Stimulated activated memory B cell treated with anti-CD40 and anti-IgM and Interleukin-4, amounts not matched to agents 10 μg/mL and 1 μg/mL and 100 μg/mL, for 72 hours (primary cell): ENCODE measurements at regions not wholly inside any gene's neighbourhood (a gene's known extent, or its start where the extent isn't known, plus 50 kb on each side); places are given as distances from the start of the nearest gene placed in this dataset.

ENCODE experiments used
- ATAC-seq: fragments of 150-1000 bp; cut with Tn5 transposase; 2 replicates; pipeline ENCODE4 v1.10.0; 2021
- H3K27ac Mint-ChIP-seq: one replicate; pipeline ENCODE4 v1.8.0; 2022; ENCODE audit warnings: mild to moderate bottlenecking, mixed read lengths
- H3K27me3 Mint-ChIP-seq: one replicate; pipeline ENCODE4 v1.8.0; 2022; ENCODE audit warnings: mixed read lengths
- H3K36me3 Mint-ChIP-seq: one replicate; pipeline ENCODE4 v1.8.0; 2022; ENCODE audit warnings: mixed read lengths
- H3K4me1 Mint-ChIP-seq: one replicate; pipeline ENCODE4 v1.8.0; 2022; ENCODE audit warnings: mixed read lengths
- H3K4me3 Mint-ChIP-seq: one replicate; pipeline ENCODE4 v1.8.0; 2022; ENCODE audit warnings: mild to moderate bottlenecking, moderate library complexity, mixed read lengths
- H3K9me3 Mint-ChIP-seq: one replicate; pipeline ENCODE4 v1.8.0; 2022; ENCODE audit warnings: mixed read lengths

DNA sequence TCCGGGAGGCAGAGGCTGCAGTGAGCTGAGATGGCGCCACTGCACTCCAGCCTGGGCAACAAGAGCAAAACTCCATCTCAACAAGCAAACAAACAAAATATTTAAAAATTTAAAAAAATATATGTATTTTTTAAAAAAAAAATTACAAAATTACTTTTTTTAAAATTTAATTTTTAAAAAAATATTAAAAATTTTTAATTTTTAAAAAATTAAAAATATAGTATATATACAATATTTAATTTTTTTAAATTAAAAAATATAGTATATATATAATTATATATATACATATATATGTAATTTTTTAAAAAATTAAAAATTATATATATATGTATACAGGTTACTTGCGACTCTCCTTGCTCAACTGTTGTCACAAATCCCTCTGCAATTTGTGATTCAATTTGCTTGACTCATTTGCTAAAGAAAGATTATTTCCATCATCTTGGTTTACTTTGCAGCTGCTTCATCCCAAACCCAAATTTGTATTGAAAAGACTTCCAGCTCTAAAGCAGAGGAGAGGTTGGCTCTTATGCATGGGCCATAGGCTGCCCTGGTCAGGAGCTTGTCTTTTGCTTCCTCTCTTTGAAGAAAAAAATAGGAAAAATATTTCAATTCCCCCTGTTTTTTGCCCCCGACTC lies 247.4 kb upstream of the IRX3 start:
- ATAC-seq, result no peak
- no peaks in the 10 kb centered on the region for H3K4me1 Mint-ChIP-seq
- H3K36me3 Mint-ChIP-seq, result no peaks in the 10 kb centered on the region
- no peaks in the 10 kb centered on the region for H3K9me3 Mint-ChIP-seq
- no peak overlapping the region for H3K27ac Mint-ChIP-seq
- H3K4me3 Mint-ChIP-seq, result no peak overlapping the region
- no peaks in the 10 kb centered on the region for H3K27me3 Mint-ChIP-seq

DNA sequence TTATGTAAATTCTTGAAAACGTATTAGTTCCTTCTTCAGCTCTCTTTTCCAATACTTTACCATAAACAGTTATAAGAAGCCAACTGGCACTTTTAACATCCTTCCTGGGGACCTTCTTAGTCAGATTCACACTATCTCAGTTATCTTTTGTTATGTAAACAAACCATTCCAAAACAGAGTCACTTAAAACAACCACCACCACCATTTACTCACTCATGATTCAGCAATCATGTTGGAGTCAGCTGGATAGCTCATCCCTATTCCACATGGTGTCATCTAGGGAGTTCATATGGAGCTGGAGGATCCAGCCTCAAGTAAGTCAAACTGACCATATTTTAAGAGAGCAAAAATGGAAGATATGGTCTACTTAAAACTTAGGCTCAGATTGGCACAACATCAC lies 240.3 kb upstream of the IRX3 start:
- no peaks in the 10 kb centered on the region for H3K4me1 Mint-ChIP-seq
- H3K27me3 Mint-ChIP-seq, result no peaks in the 10 kb centered on the region
- H3K27ac Mint-ChIP-seq, result no peak overlapping the region
- no peaks in the 10 kb centered on the region for H3K36me3 Mint-ChIP-seq
- H3K4me3 Mint-ChIP-seq, result no peak overlapping the region
- ATAC-seq, result no peak
- peaks cover 3% of the 10 kb centered on the region for H3K9me3 Mint-ChIP-seq

DNA sequence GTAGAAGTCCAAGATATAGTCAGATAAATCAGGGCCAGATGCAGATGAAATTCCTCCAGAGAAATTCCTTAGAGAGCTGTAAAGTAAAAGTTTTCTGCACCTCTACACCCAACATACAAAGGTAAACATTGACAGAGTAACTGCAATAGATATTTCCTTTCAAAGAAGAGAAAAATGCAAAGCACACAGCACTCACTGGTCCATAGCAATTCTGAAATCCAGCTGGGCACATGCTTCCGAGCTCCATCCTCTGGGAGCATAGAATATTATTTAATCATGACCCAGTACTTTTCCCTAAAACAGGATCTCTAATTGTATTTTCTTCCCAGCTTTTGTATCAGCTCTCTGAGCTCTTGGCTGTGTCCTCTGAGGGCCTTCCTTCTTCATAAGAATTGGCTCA lies 239.5 kb upstream of the IRX3 start:
- no peaks in the 10 kb centered on the region for H3K4me1 Mint-ChIP-seq
- ATAC-seq, result no peak
- no peak overlapping the region for H3K4me3 Mint-ChIP-seq
- no peaks in the 10 kb centered on the region for H3K27me3 Mint-ChIP-seq
- H3K27ac Mint-ChIP-seq, result no peak overlapping the region
- peaks cover 3% of the 10 kb centered on the region for H3K9me3 Mint-ChIP-seq
- H3K36me3 Mint-ChIP-seq, result no peaks in the 10 kb centered on the region

DNA sequence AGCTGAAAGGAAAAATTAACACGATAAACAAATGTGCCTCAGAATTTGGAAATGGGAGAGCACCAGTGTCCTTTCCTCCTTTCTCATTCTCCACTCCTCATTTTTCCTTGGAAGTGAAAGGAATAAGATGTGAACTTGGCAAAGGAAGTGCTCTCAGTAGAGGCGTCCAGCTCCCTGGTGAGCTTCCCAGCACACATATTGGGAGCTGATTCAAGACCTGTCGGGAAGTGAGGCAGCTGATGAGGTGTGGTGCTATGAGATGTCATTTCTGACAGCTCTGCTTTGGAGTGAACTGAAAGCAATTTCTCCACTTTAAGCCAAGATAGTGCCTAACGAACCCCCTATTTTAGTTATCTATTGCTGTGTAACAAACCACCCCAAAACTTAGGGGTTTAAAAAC lies 238.5 kb upstream of the IRX3 start:
- H3K27me3 Mint-ChIP-seq, result no peaks in the 10 kb centered on the region
- H3K4me1 Mint-ChIP-seq, result no peaks in the 10 kb centered on the region
- no peak overlapping the region for H3K4me3 Mint-ChIP-seq
- peaks cover 3% of the 10 kb centered on the region for H3K9me3 Mint-ChIP-seq
- ATAC-seq, result no peak
- H3K36me3 Mint-ChIP-seq, result no peaks in the 10 kb centered on the region
- H3K27ac Mint-ChIP-seq, result no peak overlapping the region

DNA sequence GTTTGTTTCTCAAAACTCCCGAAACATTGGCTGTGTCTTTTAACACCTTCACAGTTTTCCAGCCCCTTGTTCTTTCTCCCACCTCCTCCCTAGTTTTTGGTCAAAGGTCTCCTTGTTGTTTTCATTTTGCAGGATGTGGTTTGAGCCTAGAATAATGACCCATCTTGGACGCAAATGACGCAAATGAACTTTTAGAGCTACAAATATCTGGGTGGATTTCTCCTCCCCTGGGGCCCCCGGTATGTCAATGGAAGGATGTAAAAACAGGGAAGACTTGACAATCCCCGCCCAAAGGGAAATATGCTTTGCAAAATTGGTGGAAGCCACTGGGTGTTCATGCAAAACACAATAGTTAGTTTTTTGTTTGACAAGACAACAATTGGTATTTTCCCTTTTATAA lies 236.0 kb upstream of the IRX3 start:
- H3K9me3 Mint-ChIP-seq, result peaks cover 6% of the 10 kb centered on the region
- no peaks in the 10 kb centered on the region for H3K27me3 Mint-ChIP-seq
- H3K27ac Mint-ChIP-seq, result no peak overlapping the region
- no peak for ATAC-seq
- no peaks in the 10 kb centered on the region for H3K36me3 Mint-ChIP-seq
- no peak overlapping the region for H3K4me3 Mint-ChIP-seq
- H3K4me1 Mint-ChIP-seq, result no peaks in the 10 kb centered on the region

DNA sequence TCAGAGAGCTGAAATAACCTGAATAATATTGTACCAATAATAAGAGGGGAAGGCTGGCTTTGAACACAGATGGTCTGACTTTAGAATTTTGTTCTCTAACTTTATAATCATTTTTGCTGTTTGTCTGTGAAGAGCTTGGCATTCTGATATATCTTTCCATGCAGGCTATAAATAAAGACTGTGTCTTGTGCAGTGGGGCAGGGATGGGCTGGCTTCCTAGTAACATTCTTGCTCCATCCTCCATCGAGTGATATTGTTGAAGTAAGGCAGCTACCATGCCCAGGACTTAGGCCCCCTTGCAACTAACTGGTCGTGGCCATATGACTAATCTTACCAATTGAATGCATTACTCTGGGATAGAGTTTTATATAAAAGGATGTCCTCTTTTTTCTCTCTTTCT lies 234.7 kb upstream of the IRX3 start:
- Mint-ChIP-seq H3K4me1 (no peaks in the 10 kb centered on the region), H3K27me3 (no peaks in the 10 kb centered on the region), H3K36me3 (no peaks in the 10 kb centered on the region), H3K27ac (no peak overlapping the region), H3K9me3 (peaks cover 6% of the 10 kb centered on the region), H3K4me3 (no peak overlapping the region)
- no peak for ATAC-seq

- no peaks in the 10 kb centered on the region for H3K27me3 Mint-ChIP-seq
- peaks cover 6% of the 10 kb centered on the region for H3K9me3 Mint-ChIP-seq
- H3K27ac Mint-ChIP-seq, result no peak overlapping the region
- H3K36me3 Mint-ChIP-seq, result no peaks in the 10 kb centered on the region
- no peak overlapping the region for H3K4me3 Mint-ChIP-seq
- no peaks in the 10 kb centered on the region for H3K4me1 Mint-ChIP-seq
- ATAC-seq, result no peak
Measured at GRCh38 chr16:54519161-54519695, 232.6 kb upstream of the IRX3 start.

DNA sequence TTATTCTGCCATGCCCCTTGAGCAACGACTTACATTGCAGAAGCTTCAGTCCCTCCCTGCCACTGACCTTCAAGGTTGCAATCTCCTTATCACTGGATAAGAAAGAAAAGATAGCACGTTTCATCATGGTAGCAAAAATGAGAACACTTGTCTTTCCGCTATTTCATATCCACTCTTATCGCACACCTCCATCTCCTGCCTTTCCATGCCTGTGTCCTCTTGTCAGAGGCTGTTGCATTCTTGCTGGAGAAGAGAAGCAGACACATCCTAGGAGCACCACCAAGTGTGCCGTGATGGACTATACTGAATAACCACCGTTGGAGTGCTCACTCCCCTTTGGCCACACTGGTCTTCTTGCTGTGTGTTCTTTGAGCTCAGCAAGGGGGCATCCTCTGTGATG lies 230.6 kb upstream of the IRX3 start:
- no peaks in the 10 kb centered on the region for H3K27me3 Mint-ChIP-seq
- H3K4me3 Mint-ChIP-seq, result no peak overlapping the region
- H3K27ac Mint-ChIP-seq, result no peak overlapping the region
- ATAC-seq, result no peak
- no peaks in the 10 kb centered on the region for H3K4me1 Mint-ChIP-seq
- peaks cover 6% of the 10 kb centered on the region for H3K9me3 Mint-ChIP-seq
- no peaks in the 10 kb centered on the region for H3K36me3 Mint-ChIP-seq

GRCh38 chr16:54512467-54512995 lies 225.9 kb upstream of the IRX3 start:
- H3K27me3 Mint-ChIP-seq, result no peaks in the 10 kb centered on the region
- H3K27ac Mint-ChIP-seq, result no peak overlapping the region
- no peak overlapping the region for H3K4me3 Mint-ChIP-seq
- no peaks in the 10 kb centered on the region for H3K36me3 Mint-ChIP-seq
- no peak for ATAC-seq
- no peaks in the 10 kb centered on the region for H3K4me1 Mint-ChIP-seq
- H3K9me3 Mint-ChIP-seq, result peaks cover 2% of the 10 kb centered on the region

- Mint-ChIP-seq H3K36me3 (no peaks in the 10 kb centered on the region), H3K27ac (no peak overlapping the region), H3K9me3 (no peaks in the 10 kb centered on the region), H3K4me1 (no peaks in the 10 kb centered on the region), H3K27me3 (no peaks in the 10 kb centered on the region), H3K4me3 (no peak overlapping the region)
- no peak for ATAC-seq
Measured at GRCh38 chr16:54511222-54511731, 224.7 kb upstream of the IRX3 start.

DNA sequence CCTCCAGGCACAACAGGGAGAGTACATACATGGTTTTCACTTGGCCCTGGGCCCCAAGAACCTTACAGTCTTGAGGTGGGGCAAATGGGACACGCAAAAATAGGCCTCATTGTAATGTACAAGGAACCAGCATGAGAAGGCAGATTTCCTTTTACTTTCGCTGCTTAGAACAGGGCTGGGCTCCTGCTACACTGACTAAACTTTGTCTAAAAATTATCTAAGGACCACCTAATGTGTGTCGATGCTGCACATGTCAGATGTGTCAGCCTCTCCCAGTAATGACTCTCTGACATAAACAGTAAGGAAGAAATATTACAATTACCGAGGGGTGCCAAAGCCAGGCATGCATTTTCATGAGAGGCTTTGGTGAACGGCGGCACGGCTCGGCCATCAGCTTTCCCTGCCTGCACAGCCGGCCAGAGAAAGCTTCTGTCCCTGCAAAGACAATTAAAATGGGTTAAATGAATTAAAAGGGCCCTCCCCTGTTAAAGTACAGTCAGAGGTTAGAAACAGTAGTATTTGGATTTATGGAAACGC lies 224.2 kb upstream of the IRX3 start:
- Mint-ChIP-seq H3K9me3 (no peaks in the 10 kb centered on the region), H3K27ac (no peak overlapping the region), H3K27me3 (no peaks in the 10 kb centered on the region), H3K4me1 (no peaks in the 10 kb centered on the region), H3K4me3 (no peak overlapping the region), H3K36me3 (no peaks in the 10 kb centered on the region)
- no peak for ATAC-seq

- Mint-ChIP-seq H3K9me3 (no peaks in the 10 kb centered on the region), H3K36me3 (no peaks in the 10 kb centered on the region), H3K4me1 (no peaks in the 10 kb centered on the region), H3K4me3 (no peak overlapping the region), H3K27ac (no peak overlapping the region), H3K27me3 (peaks cover 9% of the 10 kb centered on the region)
- no peak for ATAC-seq
Measured at GRCh38 chr16:54509456-54509855, 222.9 kb upstream of the IRX3 start.

- Mint-ChIP-seq H3K4me3 (no peak overlapping the region), H3K36me3 (no peaks in the 10 kb centered on the region), H3K27ac (no peak overlapping the region), H3K9me3 (no peaks in the 10 kb centered on the region), H3K27me3 (peaks cover 9% of the 10 kb centered on the region), H3K4me1 (no peaks in the 10 kb centered on the region)
- ATAC-seq, result no peak
Measured at GRCh38 chr16:54508351-54508750, 221.8 kb upstream of the IRX3 start.

DNA sequence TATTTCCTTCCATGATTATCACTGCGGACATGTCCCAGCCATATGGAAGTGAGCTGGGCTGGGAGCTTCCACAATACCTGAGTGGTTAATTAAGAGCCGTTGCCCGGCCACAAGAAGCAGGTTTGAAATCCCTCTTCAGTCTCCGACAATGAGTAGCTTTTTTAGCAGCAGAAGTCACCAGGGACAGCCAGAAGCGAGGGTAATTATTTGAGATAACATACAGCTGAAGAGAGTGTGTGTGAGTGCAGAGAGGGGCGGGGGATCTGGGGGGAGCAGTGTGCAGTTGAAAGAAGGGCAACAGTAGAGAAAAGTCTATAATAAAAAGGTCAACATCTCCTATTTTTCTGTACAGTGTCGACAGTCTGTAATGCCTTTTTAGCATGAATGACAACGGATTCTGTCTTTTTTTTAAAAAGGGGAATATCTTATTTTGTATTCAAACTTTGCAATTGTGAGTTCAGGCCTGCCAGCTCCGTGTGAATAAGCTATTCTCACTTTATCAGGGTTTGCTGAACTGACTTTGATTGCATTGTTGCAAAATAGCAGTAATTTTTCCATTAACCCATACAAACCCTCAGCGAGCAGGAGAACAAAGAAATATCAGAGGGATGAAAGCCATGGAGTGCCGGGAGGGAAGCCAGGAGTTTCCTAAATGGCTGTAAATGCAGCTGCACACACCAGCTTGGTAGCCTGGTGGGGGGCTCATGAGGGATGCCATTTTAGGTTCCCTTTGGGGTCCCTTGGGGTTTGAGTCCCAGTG lies 220.3 kb upstream of the IRX3 start:
- no peak overlapping the region for H3K27ac Mint-ChIP-seq
- no peak for ATAC-seq
- H3K27me3 Mint-ChIP-seq, result peaks cover 9% of the 10 kb centered on the region
- H3K4me3 Mint-ChIP-seq, result no peak overlapping the region
- no peaks in the 10 kb centered on the region for H3K4me1 Mint-ChIP-seq
- H3K9me3 Mint-ChIP-seq, result no peaks in the 10 kb centered on the region
- H3K36me3 Mint-ChIP-seq, result no peaks in the 10 kb centered on the region

DNA sequence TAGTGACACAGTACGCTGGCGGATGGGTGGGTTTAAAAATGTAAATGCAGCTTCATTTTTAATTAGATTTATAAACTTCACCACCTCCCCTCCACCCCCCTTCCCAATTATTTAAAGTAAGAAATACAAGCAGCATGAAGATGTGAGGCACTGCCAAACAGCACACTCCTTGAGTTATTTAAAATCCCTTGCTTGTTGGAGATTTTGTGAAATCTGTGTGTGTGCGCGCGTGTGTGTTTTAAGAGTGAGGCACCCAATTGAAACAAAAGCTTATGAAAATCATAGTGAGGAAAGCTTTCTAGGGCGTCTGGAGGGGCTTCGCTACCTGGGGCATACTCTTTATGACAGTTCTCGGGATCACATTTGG lies 219.6 kb upstream of the IRX3 start:
- H3K36me3 Mint-ChIP-seq, result no peaks in the 10 kb centered on the region
- no peaks in the 10 kb centered on the region for H3K4me1 Mint-ChIP-seq
- H3K27me3 Mint-ChIP-seq, result peaks cover 9% of the 10 kb centered on the region
- no peak overlapping the region for H3K27ac Mint-ChIP-seq
- no peak overlapping the region for H3K4me3 Mint-ChIP-seq
- peaks cover 5% of the 10 kb centered on the region for H3K9me3 Mint-ChIP-seq
- no peak for ATAC-seq
